Natural killer cell (primary cell): ENCODE measurements at regions not wholly inside any gene's neighbourhood (a gene's known extent, or its start where the extent isn't known, plus 50 kb on each side); places are given as distances from the start of the nearest gene placed in this dataset.
"Not testable (repeated sequence)": the region's sequence is repeated elsewhere in the genome, so short reads cannot be mapped to it uniquely, and the experiment has no call there.

Experiments
- ATAC-seq, 3 donors: fragments of 150-1000 bp in 2 of 3; fragments of 200-7000 bp in 1 of 3; cut with Tn5 transposase; 1 replicate in 1 of 3; 2 replicates in 2 of 3; pipeline ENCODE4 v1.10.0; 2021; ENCODE audit warnings: mild to moderate bottlenecking in 2 of 3, moderate library complexity in 2 of 3
- DNase-seq, 2 donors: peaks; one replicate each; pipeline versions ENCODE4 v3.0.0 to v3.0.0-alpha.2; 2013 to 2021; ENCODE audit warnings: mixed read lengths in 1 of 2
- H3K27ac ChIP-seq: one replicate; pipeline ENCODE4 v1.5.1; 2013; ENCODE audit warnings: mild to moderate bottlenecking, low read length
- H3K27me3 ChIP-seq: one replicate; pipeline ENCODE4 v1.6.1; 2013; ENCODE audit warnings: low read length; ENCODE audit not compliant: control insufficient read depth, insufficient read depth
- H3K36me3 ChIP-seq: one replicate; pipeline ENCODE4 v1.6.1; 2013; ENCODE audit warnings: low read length; ENCODE audit not compliant: control insufficient read depth, insufficient read depth
- H3K4me1 ChIP-seq: one replicate; pipeline ENCODE4 v1.6.1; 2013; ENCODE audit warnings: low read length; ENCODE audit not compliant: control insufficient read depth, insufficient read depth
- H3K4me3 ChIP-seq: one replicate; pipeline ENCODE4 v1.5.1; 2013; ENCODE audit warnings: low read length
- H3K9me3 ChIP-seq: one replicate; pipeline ENCODE4 v1.6.1; 2013; ENCODE audit warnings: low read length; ENCODE audit not compliant: control insufficient read depth, insufficient read depth
- H3K27ac Mint-ChIP-seq, 2 donors: one replicate each; pipeline ENCODE4 v1.8.0; 2022; ENCODE audit warnings: mild to moderate bottlenecking in 2 of 2, mixed read lengths in 2 of 2, moderate library complexity in 1 of 2
- H3K27me3 Mint-ChIP-seq, 2 donors: one replicate each; pipeline ENCODE4 v1.8.0; 2022; ENCODE audit warnings: low read depth in 2 of 2, mixed read lengths in 2 of 2
- H3K36me3 Mint-ChIP-seq: one replicate; pipeline ENCODE4 v1.8.0; 2022; ENCODE audit warnings: mixed read lengths
- H3K4me1 Mint-ChIP-seq, 2 donors: one replicate each; pipeline ENCODE4 v1.8.0; 2022; ENCODE audit warnings: mixed read lengths in 2 of 2
- H3K4me3 Mint-ChIP-seq: one replicate; pipeline ENCODE4 v1.8.0; 2022; ENCODE audit warnings: mild to moderate bottlenecking, moderate library complexity, mixed read lengths
- H3K9me3 Mint-ChIP-seq, 2 donors: one replicate each; pipeline ENCODE4 v1.8.0; 2022; ENCODE audit warnings: mixed read lengths in 2 of 2
- CTCF ChIP-seq: fragments of 200-600 bp; IDR thresholded peaks from one replicate; pipeline ENCODE4 v1.8.0; 2022; ENCODE audit warnings: antibody characterized with exemption
- WGBS: methylation state at CpG from one replicate; pipeline ENCODE4 v1.1.7; 2013; ENCODE audit warnings: missing lambda C conversion rate; ENCODE audit not compliant: insufficient coverage; 5-methylcytosine and 5-hydroxymethylcytosine counted together
- intact Hi-C: fragments of 100-400 bp; cut with micrococcal nuclease; formaldehyde crosslinking; loops from one replicate; pipeline ENCODE4 v1.14.2; 2022

DNA sequence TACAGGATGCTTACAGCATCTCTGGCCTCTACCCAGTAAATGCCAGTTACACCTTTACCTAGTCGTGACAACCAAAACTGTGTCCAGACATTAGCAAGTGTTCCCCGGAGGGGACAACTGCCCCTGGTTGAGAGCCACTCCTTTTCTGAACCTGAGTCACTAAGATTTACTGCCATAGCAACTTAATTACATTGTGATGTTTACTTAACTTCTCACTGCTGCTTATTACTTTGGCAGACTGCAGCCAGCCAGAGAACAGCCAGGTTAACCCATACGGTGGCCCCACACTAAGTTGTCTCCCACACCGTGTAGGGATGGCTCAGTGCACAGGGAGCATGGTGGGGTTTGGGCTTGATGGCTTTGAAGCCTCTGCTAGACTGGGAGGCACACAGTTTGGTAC lies 204.7 kb upstream of the SULF2 start:
- Mint-ChIP-seq H3K9me3 (no peaks in the 10 kb centered on the region), H3K36me3 (no peaks in the 10 kb centered on the region), H3K27ac (no peak overlapping the region), H3K4me1 (no peaks in the 10 kb centered on the region), H3K27me3 (peaks cover 2 to 21% of the 10 kb centered on the region in 2 donors), H3K4me3 (no peak overlapping the region)
- Histone ChIP-seq H3K27ac (no peak overlapping the region), H3K27me3 (no peaks in the 10 kb centered on the region), H3K4me3 (no peak overlapping the region), H3K9me3 (no peaks in the 10 kb centered on the region), H3K36me3 (no peaks in the 10 kb centered on the region), H3K4me1 (no peaks in the 10 kb centered on the region)
- 83% methylated on average over 4 of the region's 4 CpGs for WGBS
- intact Hi-C loops, result no loop called here
- DNase-seq, result no peak
- TF ChIP-seq CTCF, result no peak
- no peak for ATAC-seq

DNA sequence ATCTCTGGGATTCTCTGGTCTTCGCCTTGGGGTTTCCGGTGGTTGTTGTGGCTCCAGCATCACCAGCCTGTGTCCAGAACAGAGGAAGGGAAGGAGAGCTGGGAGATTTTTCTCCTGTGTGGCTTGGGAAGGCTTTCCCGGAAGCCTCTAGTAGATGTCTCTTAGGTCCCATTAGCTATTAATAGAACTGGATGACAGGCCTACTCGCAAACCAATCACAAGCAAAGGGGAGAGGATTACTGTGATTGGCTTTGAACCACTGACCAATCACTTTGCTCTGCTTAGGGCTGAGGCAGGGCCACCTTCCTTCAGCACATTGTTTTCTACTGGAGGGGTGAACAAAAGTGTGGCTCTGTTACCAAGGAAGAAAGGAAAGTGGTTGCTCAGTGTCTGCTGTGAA lies 203.4 kb upstream of the SULF2 start:
- H3K4me3 ChIP-seq, result no peak overlapping the region
- no peaks in the 10 kb centered on the region for H3K4me1 Mint-ChIP-seq
- H3K36me3 ChIP-seq, result no peaks in the 10 kb centered on the region
- H3K36me3 Mint-ChIP-seq, result no peaks in the 10 kb centered on the region
- no peaks in the 10 kb centered on the region for H3K9me3 Mint-ChIP-seq
- H3K27ac ChIP-seq, result no peak overlapping the region
- H3K27me3 ChIP-seq, result no peaks in the 10 kb centered on the region
- TF ChIP-seq CTCF, result no peak
- no peak overlapping the region for H3K27ac Mint-ChIP-seq
- ATAC-seq (no peak), DNase-seq (no peak)
- 65% methylated on average over 4 of the region's 4 CpGs for WGBS
- intact Hi-C loops, result no loop called here
- H3K4me1 ChIP-seq, result no peaks in the 10 kb centered on the region
- no peak overlapping the region for H3K4me3 Mint-ChIP-seq
- H3K27me3 Mint-ChIP-seq, result peaks cover 5 to 14% of the 10 kb centered on the region in 2 donors
- no peaks in the 10 kb centered on the region for H3K9me3 ChIP-seq

- no peak for DNase-seq
- Histone ChIP-seq H3K4me1 (no peaks in the 10 kb centered on the region), H3K27me3 (no peaks in the 10 kb centered on the region), H3K9me3 (no peaks in the 10 kb centered on the region), H3K27ac (no peak overlapping the region), H3K36me3 (no peaks in the 10 kb centered on the region), H3K4me3 (no peak overlapping the region)
- Mint-ChIP-seq H3K4me1 (no peaks in the 10 kb centered on the region), H3K36me3 (no peaks in the 10 kb centered on the region), H3K4me3 (no peak overlapping the region), H3K27me3 (peaks cover 11 to 16% of the 10 kb centered on the region in 2 donors), H3K9me3 (no peaks in the 10 kb centered on the region), H3K27ac (no peak overlapping the region)
- ATAC-seq, result no peak
- WGBS, result 72% methylated on average over 6 of the region's 7 CpGs
- no peak for TF ChIP-seq CTCF
- intact Hi-C loops, result no loop called here
Observed at GRCh38 chr20:47985092-47985850, 200.0 kb upstream of the SULF2 start.

DNA sequence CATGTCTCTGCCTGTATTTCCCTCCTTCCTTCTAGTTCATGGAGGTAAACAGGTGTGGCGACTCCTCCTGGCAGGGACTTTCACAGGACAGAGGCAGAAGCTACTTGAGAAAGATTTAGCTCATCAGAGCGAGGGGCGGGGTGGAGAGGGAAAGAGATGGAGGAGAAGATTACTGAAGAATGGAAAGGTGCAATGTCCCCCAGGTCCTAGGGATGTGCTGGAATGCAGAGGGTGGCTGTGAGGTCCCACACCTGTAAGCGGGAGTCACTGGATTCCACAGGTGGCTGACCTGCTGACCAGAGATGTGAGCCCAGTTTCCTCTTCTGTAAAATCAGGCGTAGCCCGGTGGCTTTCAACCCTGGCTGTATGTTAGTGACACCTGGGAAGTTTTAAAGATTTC lies 199.2 kb upstream of the SULF2 start:
- no peak for ATAC-seq
- 88% methylated on average over 6 of the region's 6 CpGs for WGBS
- intact Hi-C loops, result no loop called here
- Mint-ChIP-seq H3K27ac (no peak overlapping the region), H3K4me3 (no peak overlapping the region), H3K27me3 (peaks cover 9 to 17% of the 10 kb centered on the region in 2 donors), H3K4me1 (no peaks in the 10 kb centered on the region), H3K9me3 (no peaks in the 10 kb centered on the region), H3K36me3 (no peaks in the 10 kb centered on the region)
- Histone ChIP-seq H3K27me3 (no peaks in the 10 kb centered on the region), H3K27ac (no peak overlapping the region), H3K4me3 (no peak overlapping the region), H3K9me3 (no peaks in the 10 kb centered on the region), H3K4me1 (no peaks in the 10 kb centered on the region), H3K36me3 (no peaks in the 10 kb centered on the region)
- TF ChIP-seq CTCF, result no peak
- DNase-seq, result no peak

- H3K27ac Mint-ChIP-seq, H3K9me3 ChIP-seq, H3K4me1 ChIP-seq, H3K27ac ChIP-seq, H3K36me3 Mint-ChIP-seq, H3K27me3 ChIP-seq, H3K4me3 ChIP-seq, DNase-seq, H3K36me3 ChIP-seq, H3K9me3 Mint-ChIP-seq, H3K4me3 Mint-ChIP-seq, intact Hi-C loops, ATAC-seq, H3K4me1 Mint-ChIP-seq: not testable (repeated sequence)
- peaks cover 9 to 24% of the 10 kb centered on the region in 2 donors for H3K27me3 Mint-ChIP-seq
- WGBS, result 21% methylated on average over 5 of the region's 8 CpGs
Observed at GRCh38 chr20:47983642-47984041, 198.4 kb upstream of the SULF2 start.
